ENCODE measurements at regions not wholly inside any gene's neighbourhood (a gene's known extent, or its start where the extent isn't known, plus 50 kb on each side); places are given as distances from the start of the nearest gene placed in this dataset.

DNA sequence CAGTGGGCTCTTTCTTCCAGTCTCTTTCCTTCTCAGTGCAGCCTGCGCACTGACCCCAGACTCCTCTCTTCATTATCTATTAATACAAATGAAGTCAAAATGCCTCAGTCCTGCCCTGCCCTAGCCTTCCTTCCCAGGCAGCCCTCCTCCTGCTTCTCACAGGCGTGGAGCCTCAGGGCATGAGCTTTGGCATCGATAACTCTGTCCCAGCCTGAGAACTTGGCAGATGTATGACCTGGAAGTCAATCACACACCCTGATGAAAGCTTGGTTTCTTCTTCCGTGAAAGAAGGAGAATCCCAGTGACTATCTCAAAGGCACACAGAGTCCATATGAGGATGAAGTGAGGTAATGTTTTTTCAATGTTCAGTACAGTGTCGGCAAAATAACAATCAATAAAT, 600.7 kb upstream of the ID2 start:
- TF ChIP-seq POLR2AphosphoS5 (IDR thresholded peaks at IDR 0.05; ENCODE audit: low read depth, low read length) (no peak), FOXP2 (optimal IDR thresholded peaks at IDR 0.05; ENCODE audit: borderline replicate concordance, extremely low read depth, extremely low read length, insufficient read depth) (no peak), TAF1 (IDR thresholded peaks at IDR 0.05; ENCODE audit: borderline replicate concordance, insufficient read depth, low read length) (no peak), SIN3A (IDR thresholded peaks at IDR 0.05; ENCODE audit: borderline replicate concordance, insufficient read depth, low read length) (no peak)
- TF ChIP-seq, protein P1, sequence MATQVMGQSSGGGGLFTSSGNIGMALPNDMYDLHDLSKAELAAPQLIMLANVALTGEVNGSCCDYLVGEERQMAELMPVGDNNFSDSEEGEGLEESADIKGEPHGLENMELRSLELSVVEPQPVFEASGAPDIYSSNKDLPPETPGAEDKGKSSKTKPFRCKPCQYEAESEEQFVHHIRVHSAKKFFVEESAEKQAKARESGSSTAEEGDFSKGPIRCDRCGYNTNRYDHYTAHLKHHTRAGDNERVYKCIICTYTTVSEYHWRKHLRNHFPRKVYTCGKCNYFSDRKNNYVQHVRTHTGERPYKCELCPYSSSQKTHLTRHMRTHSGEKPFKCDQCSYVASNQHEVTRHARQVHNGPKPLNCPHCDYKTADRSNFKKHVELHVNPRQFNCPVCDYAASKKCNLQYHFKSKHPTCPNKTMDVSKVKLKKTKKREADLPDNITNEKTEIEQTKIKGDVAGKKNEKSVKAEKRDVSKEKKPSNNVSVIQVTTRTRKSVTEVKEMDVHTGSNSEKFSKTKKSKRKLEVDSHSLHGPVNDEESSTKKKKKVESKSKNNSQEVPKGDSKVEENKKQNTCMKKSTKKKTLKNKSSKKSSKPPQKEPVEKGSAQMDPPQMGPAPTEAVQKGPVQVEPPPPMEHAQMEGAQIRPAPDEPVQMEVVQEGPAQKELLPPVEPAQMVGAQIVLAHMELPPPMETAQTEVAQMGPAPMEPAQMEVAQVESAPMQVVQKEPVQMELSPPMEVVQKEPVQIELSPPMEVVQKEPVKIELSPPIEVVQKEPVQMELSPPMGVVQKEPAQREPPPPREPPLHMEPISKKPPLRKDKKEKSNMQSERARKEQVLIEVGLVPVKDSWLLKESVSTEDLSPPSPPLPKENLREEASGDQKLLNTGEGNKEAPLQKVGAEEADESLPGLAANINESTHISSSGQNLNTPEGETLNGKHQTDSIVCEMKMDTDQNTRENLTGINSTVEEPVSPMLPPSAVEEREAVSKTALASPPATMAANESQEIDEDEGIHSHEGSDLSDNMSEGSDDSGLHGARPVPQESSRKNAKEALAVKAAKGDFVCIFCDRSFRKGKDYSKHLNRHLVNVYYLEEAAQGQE (IDR thresholded peaks at IDR 0.05; ENCODE audit: insufficient read depth in 1 of 2, low read depth in 2 of 2, low read length in 2 of 2): no peak

DNA sequence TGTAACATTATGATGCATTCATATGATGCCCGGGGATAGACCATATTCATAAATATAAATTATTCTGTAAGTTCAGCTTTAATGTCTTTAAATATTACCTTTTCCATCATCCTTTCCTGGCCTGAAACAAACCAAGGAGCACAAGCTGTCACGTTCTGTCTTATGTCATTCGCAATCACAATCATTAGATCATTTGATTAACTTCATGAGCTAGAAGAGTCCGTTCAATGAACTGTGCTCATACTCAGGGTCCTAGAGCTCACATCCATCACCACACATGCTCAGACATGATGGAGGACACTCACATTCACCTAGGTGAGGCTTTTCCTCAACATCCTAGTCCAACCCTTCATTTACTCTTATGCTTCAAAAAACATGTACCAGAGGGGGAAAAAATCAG, 599.0 kb upstream of the ID2 start:
- no peak for TF ChIP-seq TAF1 (IDR thresholded peaks at IDR 0.05; ENCODE audit: borderline replicate concordance, insufficient read depth, low read length)
- TF ChIP-seq FOXP2 (optimal IDR thresholded peaks at IDR 0.05; ENCODE audit: borderline replicate concordance, extremely low read depth, extremely low read length, insufficient read depth): no peak
- TF ChIP-seq SIN3A (IDR thresholded peaks at IDR 0.05; ENCODE audit: borderline replicate concordance, insufficient read depth, low read length): no peak
- TF ChIP-seq, protein P1 (IDR thresholded peaks at IDR 0.05; ENCODE audit: insufficient read depth in 1 of 2, low read depth in 2 of 2, low read length in 2 of 2): no peak
- TF ChIP-seq POLR2AphosphoS5 (IDR thresholded peaks at IDR 0.05; ENCODE audit: low read depth, low read length): no peak

DNA sequence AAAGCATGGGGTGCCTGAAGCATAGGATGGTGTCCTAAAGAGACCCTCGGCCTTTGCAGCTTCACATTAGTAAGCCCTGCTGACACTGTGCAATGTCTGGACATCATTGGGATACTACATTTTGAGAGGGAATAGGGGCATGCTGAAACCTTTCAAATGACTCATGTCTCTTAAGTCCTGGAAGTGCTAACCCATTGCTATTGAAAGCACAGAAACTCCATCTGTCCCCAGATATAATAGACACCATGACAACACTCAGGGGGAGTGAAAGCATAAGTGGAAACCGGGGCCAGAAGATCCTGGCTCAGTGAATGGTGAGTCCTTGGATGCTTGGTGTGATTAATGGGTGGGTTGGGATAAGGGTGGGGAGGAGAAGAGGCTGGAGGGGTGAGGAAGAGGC, 595.5 kb upstream of the ID2 start:
- TF ChIP-seq SIN3A (IDR thresholded peaks at IDR 0.05; ENCODE audit: borderline replicate concordance, insufficient read depth, low read length) (no peak), FOXP2 (optimal IDR thresholded peaks at IDR 0.05; ENCODE audit: borderline replicate concordance, extremely low read depth, extremely low read length, insufficient read depth) (no peak), POLR2AphosphoS5 (IDR thresholded peaks at IDR 0.05; ENCODE audit: low read depth, low read length) (no peak), TAF1 (IDR thresholded peaks at IDR 0.05; ENCODE audit: borderline replicate concordance, insufficient read depth, low read length) (no peak)
- TF ChIP-seq, protein P1 (IDR thresholded peaks at IDR 0.05; ENCODE audit: insufficient read depth in 1 of 2, low read depth in 2 of 2, low read length in 2 of 2): no peak

DNA sequence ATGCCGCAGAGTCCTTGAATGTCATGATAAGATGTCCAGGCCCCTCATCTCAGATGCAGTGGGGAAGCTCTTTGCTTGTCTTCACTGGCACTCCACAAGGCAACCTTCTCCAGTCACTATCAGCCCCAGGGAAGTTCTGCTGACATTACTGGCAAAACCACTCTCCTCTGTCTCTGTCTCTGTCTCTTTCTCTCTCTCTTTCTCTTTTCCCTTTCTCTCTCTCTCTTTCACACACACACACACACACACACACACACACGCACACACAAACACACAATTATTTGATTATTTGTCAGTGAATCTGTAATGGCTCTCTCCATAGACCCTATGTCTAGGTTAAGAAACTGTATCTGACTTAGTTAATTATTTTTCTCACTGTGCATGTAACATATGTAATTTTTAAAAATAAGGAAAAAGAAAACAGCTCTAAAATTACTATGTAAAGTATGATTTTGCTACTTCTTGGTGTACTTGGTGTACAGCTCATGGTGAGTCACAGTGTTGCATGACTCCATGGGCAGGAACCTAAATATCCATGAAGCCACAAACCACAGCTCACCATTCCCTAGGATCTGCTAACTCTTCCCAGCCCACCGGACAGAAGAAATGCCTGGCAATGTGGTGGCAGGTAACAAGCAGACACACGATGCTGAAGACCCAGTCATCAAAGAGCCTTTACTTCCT, 594.9 kb upstream of the ID2 start:
- TF ChIP-seq, protein P1 (IDR thresholded peaks at IDR 0.05; ENCODE audit: insufficient read depth in 1 of 2, low read depth in 2 of 2, low read length in 2 of 2): no peak

DNA sequence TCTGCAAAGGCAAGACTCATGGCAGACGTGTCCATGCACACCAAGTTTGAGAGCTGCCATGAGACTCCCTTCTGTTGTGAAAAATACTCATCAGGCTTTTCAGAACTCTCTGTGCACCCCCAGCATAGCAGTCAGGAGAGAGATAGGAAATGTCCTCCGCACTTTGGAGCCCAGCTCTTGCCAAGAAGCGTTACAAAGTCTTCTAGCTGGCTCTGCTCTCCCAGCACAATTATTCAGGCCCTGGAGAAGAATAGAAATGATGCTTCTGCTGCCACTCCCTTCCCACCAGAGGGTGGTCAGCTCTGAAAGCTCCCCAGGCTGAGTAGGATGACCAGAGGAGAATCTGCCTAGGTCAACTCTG, 594.4 kb upstream of the ID2 start:
- no peak for TF ChIP-seq TAF1 (IDR thresholded peaks at IDR 0.05; ENCODE audit: borderline replicate concordance, insufficient read depth, low read length)
- no peak for TF ChIP-seq POLR2AphosphoS5 (IDR thresholded peaks at IDR 0.05; ENCODE audit: low read depth, low read length)
- TF ChIP-seq, protein P1 (IDR thresholded peaks at IDR 0.05; ENCODE audit: insufficient read depth in 1 of 2, low read depth in 2 of 2, low read length in 2 of 2): no peak
- no peak for TF ChIP-seq FOXP2 (optimal IDR thresholded peaks at IDR 0.05; ENCODE audit: borderline replicate concordance, extremely low read depth, extremely low read length, insufficient read depth)
- no peak for TF ChIP-seq SIN3A (IDR thresholded peaks at IDR 0.05; ENCODE audit: borderline replicate concordance, insufficient read depth, low read length)
